ENCODE measurements at regions not wholly inside any gene's neighbourhood (a gene's known extent, or its start where the extent isn't known, plus 50 kb on each side); places are given as distances from the start of the nearest gene placed in this dataset.

DNA sequence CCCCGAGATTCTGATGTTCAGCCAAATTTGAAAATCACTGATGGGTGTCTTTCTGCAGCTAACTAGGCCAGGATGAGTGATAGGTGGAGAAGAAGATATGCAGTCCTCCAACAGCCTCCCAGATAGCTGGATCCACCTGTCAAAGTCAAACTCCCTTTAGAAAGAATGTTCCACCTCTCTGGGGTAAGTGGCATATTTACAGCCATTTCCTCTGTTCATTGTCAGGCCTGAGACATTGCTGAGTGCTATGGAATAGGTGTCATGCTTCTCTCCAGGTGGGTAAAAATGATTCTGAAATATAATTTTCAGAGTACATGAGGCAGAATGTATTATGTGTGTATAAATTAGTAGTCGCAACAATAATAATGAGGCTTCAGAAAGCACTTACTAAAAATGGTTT, 316.8 kb downstream of the TTLL7 start:
- H3K9me3 ChIP-seq (ENCODE audit: control insufficient read depth, low read length): no peaks in the 10 kb centered on the region
- H3K27ac ChIP-seq (ENCODE audit: low read depth, low read length, severe bottlenecking): no peak overlapping the region
- no peaks in the 10 kb centered on the region for H3K4me1 ChIP-seq (ENCODE audit: control insufficient read depth, insufficient read depth, low read length, poor library complexity, severe bottlenecking)
- 79 to 85% methylated on average over 2 of the region's 2 CpGs for WGBS, 2 experiments (ENCODE audit: insufficient coverage in 2 of 2)
- no peak overlapping the region for H3K4me3 ChIP-seq (ENCODE audit: extremely low read depth, insufficient read depth, low read length, poor library complexity, severe bottlenecking)
- no peaks in the 10 kb centered on the region for H3K36me3 ChIP-seq (ENCODE audit: control insufficient read depth, insufficient read depth, low read length)

DNA sequence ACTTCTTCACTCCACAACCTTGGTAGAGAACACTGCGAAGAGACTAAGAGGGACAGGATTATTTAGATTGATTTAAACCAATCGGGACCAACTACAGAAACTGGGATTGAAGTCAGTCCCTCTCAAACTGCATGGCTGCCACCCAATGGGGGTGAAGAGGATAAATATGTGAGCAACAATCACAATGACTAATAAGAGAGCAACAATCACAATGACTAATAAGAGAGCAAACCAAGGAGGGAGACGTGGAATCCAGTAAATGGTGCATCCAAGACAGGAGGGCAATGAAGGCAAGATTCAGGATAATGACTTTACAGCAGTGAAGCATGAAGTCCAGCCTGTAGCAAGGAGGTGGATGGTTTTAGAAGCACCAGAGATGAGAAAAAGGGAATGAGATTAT, 322.8 kb downstream of the TTLL7 start:
- Histone ChIP-seq H3K36me3 (ENCODE audit: control insufficient read depth, insufficient read depth, low read length) (no peaks in the 10 kb centered on the region), H3K27ac (ENCODE audit: low read depth, low read length, severe bottlenecking) (no peak overlapping the region), H3K4me1 (ENCODE audit: control insufficient read depth, insufficient read depth, low read length, poor library complexity, severe bottlenecking) (no peaks in the 10 kb centered on the region), H3K9me3 (ENCODE audit: control insufficient read depth, low read length) (no peaks in the 10 kb centered on the region), H3K4me3 (ENCODE audit: extremely low read depth, insufficient read depth, low read length, poor library complexity, severe bottlenecking) (no peak overlapping the region)
- WGBS, 2 experiments (ENCODE audit: insufficient coverage in 2 of 2): 71 to 83% methylated on average over 1 of the region's 3 CpGs

- H3K27ac ChIP-seq (ENCODE audit: low read depth, low read length, severe bottlenecking): no peak overlapping the region
- no peaks in the 10 kb centered on the region for H3K9me3 ChIP-seq (ENCODE audit: control insufficient read depth, low read length)
- no peak overlapping the region for H3K4me3 ChIP-seq (ENCODE audit: extremely low read depth, insufficient read depth, low read length, poor library complexity, severe bottlenecking)
- H3K4me1 ChIP-seq (ENCODE audit: control insufficient read depth, insufficient read depth, low read length, poor library complexity, severe bottlenecking): no peaks in the 10 kb centered on the region
- WGBS, 2 experiments (ENCODE audit: insufficient coverage in 2 of 2): no CpG with 5 or more reads among the region's 1 CpG
- H3K36me3 ChIP-seq (ENCODE audit: control insufficient read depth, insufficient read depth, low read length): no peaks in the 10 kb centered on the region
Measured at GRCh38 chr1:83673312-83673711, 325.6 kb downstream of the TTLL7 start.

- H3K36me3 ChIP-seq (ENCODE audit: control insufficient read depth, insufficient read depth, low read length): no peaks in the 10 kb centered on the region
- H3K4me1 ChIP-seq (ENCODE audit: control insufficient read depth, insufficient read depth, low read length, poor library complexity, severe bottlenecking): no peaks in the 10 kb centered on the region
- no peak overlapping the region for H3K4me3 ChIP-seq (ENCODE audit: extremely low read depth, insufficient read depth, low read length, poor library complexity, severe bottlenecking)
- H3K27ac ChIP-seq (ENCODE audit: low read depth, low read length, severe bottlenecking): no peak overlapping the region
- H3K9me3 ChIP-seq (ENCODE audit: control insufficient read depth, low read length): no peaks in the 10 kb centered on the region
Measured at GRCh38 chr1:83671586-83671985, 327.3 kb downstream of the TTLL7 start.

DNA sequence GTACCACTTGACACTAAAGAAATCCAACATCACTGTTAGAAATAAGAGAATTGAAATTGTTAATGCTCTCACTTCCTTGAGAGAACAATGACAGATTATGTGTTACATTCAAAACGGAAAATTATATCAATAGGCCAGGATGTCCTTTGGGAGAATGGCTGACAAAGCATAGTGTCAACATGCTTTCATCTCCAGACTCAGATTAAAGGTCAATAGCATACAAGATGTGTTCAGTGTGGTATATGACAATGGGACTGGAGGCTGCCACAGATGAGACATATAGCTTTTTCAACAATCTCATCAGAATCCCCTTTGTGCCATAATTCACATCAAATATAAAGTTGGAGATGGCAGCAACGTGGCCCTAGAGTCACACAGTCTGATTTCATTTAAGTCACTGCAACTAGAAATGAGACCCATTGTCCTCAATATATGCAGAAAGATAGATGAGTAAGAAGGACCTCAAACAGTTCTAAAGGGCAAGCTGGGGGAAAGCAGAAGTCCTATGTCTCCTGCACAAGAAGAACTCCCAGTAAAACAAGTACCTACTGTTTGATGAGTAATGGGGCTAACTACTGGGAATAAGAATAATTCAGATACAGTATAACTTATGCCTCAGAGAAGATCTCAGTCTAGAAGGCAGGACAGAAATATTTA, 327.9 kb downstream of the TTLL7 start:
- Histone ChIP-seq H3K4me3 (ENCODE audit: extremely low read depth, insufficient read depth, low read length, poor library complexity, severe bottlenecking) (no peak overlapping the region), H3K36me3 (ENCODE audit: control insufficient read depth, insufficient read depth, low read length) (no peaks in the 10 kb centered on the region), H3K4me1 (ENCODE audit: control insufficient read depth, insufficient read depth, low read length, poor library complexity, severe bottlenecking) (no peaks in the 10 kb centered on the region), H3K9me3 (ENCODE audit: control insufficient read depth, low read length) (no peaks in the 10 kb centered on the region), H3K27ac (ENCODE audit: low read depth, low read length, severe bottlenecking) (no peak overlapping the region)
- 83 to 100% methylated on average over 1 of the region's 2 CpGs for WGBS, 2 experiments (ENCODE audit: insufficient coverage in 2 of 2)

DNA sequence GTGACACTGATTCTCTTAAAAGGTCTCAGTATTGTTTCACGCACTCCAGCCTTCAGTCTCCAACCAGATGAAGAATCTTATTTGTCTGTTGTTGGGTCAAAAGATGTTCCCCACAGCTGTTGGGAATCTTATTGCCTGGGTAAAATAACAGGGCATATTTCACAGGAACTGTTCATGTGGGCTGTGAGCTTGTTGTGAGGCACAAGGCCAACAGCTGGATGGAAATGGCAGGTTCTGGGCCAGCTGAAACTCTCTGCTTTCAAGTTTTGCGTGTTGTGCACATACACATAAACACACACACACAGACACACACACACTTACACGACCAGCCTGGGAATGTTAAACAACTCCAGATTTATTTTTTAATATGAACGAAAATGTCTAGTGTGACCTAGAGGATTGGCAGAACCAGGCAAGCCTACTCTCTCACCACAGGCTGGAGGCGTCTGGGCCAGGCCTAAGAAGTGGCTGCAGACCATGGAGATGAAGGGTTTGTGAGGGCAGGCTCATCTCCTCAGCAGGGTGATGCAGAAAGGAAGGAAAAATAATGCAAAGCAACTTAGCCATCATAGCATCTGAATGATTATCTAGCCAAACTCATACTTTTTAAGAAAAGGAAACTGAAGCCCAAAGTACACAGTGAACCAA, 357.0 kb downstream of the TTLL7 start:
- Histone ChIP-seq H3K4me3 (ENCODE audit: extremely low read depth, insufficient read depth, low read length, poor library complexity, severe bottlenecking) (no peak overlapping the region), H3K9me3 (ENCODE audit: control insufficient read depth, low read length) (no peaks in the 10 kb centered on the region), H3K36me3 (ENCODE audit: control insufficient read depth, insufficient read depth, low read length) (no peaks in the 10 kb centered on the region), H3K27ac (ENCODE audit: low read depth, low read length, severe bottlenecking) (no peak overlapping the region), H3K4me1 (ENCODE audit: control insufficient read depth, insufficient read depth, low read length, poor library complexity, severe bottlenecking) (peaks cover 10% of the 10 kb centered on the region)
- WGBS, 2 experiments (ENCODE audit: insufficient coverage in 2 of 2): 100% methylated on average over 1 of the region's 5 CpGs; no CpG with 5 or more reads in 1 of the 2 experiments

- Histone ChIP-seq H3K36me3 (ENCODE audit: control insufficient read depth, insufficient read depth, low read length) (no peaks in the 10 kb centered on the region), H3K4me3 (ENCODE audit: extremely low read depth, insufficient read depth, low read length, poor library complexity, severe bottlenecking) (no peak overlapping the region), H3K4me1 (ENCODE audit: control insufficient read depth, insufficient read depth, low read length, poor library complexity, severe bottlenecking) (peaks cover 10% of the 10 kb centered on the region), H3K9me3 (ENCODE audit: control insufficient read depth, low read length) (no peaks in the 10 kb centered on the region), H3K27ac (ENCODE audit: low read depth, low read length, severe bottlenecking) (no peak overlapping the region)
- WGBS, 2 experiments (ENCODE audit: insufficient coverage in 2 of 2): 16 to 20% methylated on average over 1 to 3 of the region's 5 CpGs
Measured at GRCh38 chr1:83641206-83641658, 357.7 kb downstream of the TTLL7 start.

GRCh38 chr1:83639785-83640184, 359.1 kb downstream of the TTLL7 start:
- Histone ChIP-seq H3K36me3 (ENCODE audit: control insufficient read depth, insufficient read depth, low read length) (no peaks in the 10 kb centered on the region), H3K4me3 (ENCODE audit: extremely low read depth, insufficient read depth, low read length, poor library complexity, severe bottlenecking) (no peak overlapping the region), H3K9me3 (ENCODE audit: control insufficient read depth, low read length) (no peaks in the 10 kb centered on the region), H3K27ac (ENCODE audit: low read depth, low read length, severe bottlenecking) (no peak overlapping the region), H3K4me1 (ENCODE audit: control insufficient read depth, insufficient read depth, low read length, poor library complexity, severe bottlenecking) (peaks cover 10% of the 10 kb centered on the region)
- no CpG with 5 or more reads among the region's 3 CpGs for WGBS, 2 experiments (ENCODE audit: insufficient coverage in 2 of 2)

DNA sequence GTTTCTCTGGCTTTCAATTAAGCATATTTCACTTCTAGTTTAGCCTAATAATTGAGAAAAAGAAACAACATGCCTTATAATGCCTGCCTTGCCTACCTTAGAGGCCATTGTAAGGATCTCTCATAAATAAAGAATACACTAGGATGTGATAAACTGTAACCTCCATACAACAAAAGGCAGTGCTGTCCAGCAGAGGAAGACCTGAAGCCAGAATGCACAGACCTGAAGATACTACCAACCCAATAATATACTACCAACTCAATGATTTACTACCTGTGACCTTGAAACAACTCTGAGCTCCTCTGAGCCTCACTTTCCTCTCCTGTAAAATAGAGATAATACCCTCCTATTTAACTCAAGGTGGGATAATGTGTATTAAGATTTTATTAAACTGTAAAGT, 361.3 kb downstream of the TTLL7 start:
- Histone ChIP-seq H3K9me3 (ENCODE audit: control insufficient read depth, low read length) (no peaks in the 10 kb centered on the region), H3K36me3 (ENCODE audit: control insufficient read depth, insufficient read depth, low read length) (no peaks in the 10 kb centered on the region), H3K4me3 (ENCODE audit: extremely low read depth, insufficient read depth, low read length, poor library complexity, severe bottlenecking) (no peak overlapping the region), H3K27ac (ENCODE audit: low read depth, low read length, severe bottlenecking) (no peak overlapping the region), H3K4me1 (ENCODE audit: control insufficient read depth, insufficient read depth, low read length, poor library complexity, severe bottlenecking) (peaks cover 10% of the 10 kb centered on the region)

GRCh38 chr1:83637009-83637408, 361.9 kb downstream of the TTLL7 start:
- H3K27ac ChIP-seq (ENCODE audit: low read depth, low read length, severe bottlenecking): no peak overlapping the region
- H3K4me1 ChIP-seq (ENCODE audit: control insufficient read depth, insufficient read depth, low read length, poor library complexity, severe bottlenecking): peaks cover 10% of the 10 kb centered on the region
- no peaks in the 10 kb centered on the region for H3K9me3 ChIP-seq (ENCODE audit: control insufficient read depth, low read length)
- no peaks in the 10 kb centered on the region for H3K36me3 ChIP-seq (ENCODE audit: control insufficient read depth, insufficient read depth, low read length)
- WGBS, 2 experiments (ENCODE audit: insufficient coverage in 2 of 2): 93 to 100% methylated on average over 3 to 4 of the region's 5 CpGs
- no peak overlapping the region for H3K4me3 ChIP-seq (ENCODE audit: extremely low read depth, insufficient read depth, low read length, poor library complexity, severe bottlenecking)

- Histone ChIP-seq H3K36me3 (ENCODE audit: control insufficient read depth, insufficient read depth, low read length) (no peaks in the 10 kb centered on the region), H3K4me1 (ENCODE audit: control insufficient read depth, insufficient read depth, low read length, poor library complexity, severe bottlenecking) (no peaks in the 10 kb centered on the region), H3K9me3 (ENCODE audit: control insufficient read depth, low read length) (no peaks in the 10 kb centered on the region), H3K4me3 (ENCODE audit: extremely low read depth, insufficient read depth, low read length, poor library complexity, severe bottlenecking) (no peak overlapping the region), H3K27ac (ENCODE audit: low read depth, low read length, severe bottlenecking) (no peak overlapping the region)
- no CpG with 5 or more reads among the region's 1 CpG for WGBS, 2 experiments (ENCODE audit: insufficient coverage in 2 of 2)
Measured at GRCh38 chr1:83632906-83633305, 366.0 kb downstream of the TTLL7 start.

Measured in mesodermal cell (in vitro differentiated cells).